D721Med (cell line): ENCODE measurements at regions not wholly inside any gene's neighbourhood (a gene's known extent, or its start where the extent isn't known, plus 50 kb on each side); places are given as distances from the start of the nearest gene placed in this dataset.
"Not testable (repeated sequence)": the region's sequence is repeated elsewhere in the genome, so short reads cannot be mapped to it uniquely, and the experiment has no call there.

Experiments
- DNase-seq: peaks from one replicate; pipeline ENCODE4 v3.0.0; 2011; ENCODE audit warnings: low spot score; ENCODE audit not compliant: insufficient read length
- FAIRE-seq: peaks from 2 replicates; lab custom pipeline; 2011; peaks lifted over from hg19 to GRCh38; lab: Jason Lieb, UNC
- CTCF ChIP-seq: IDR thresholded peaks from 2 replicates; pipeline ENCODE4 v1.5.1; 2012; ENCODE audit warnings: mild to moderate bottlenecking, control low read depth; ENCODE audit not compliant: insufficient read depth; ENCODE audit errors: missing control alignments

DNA sequence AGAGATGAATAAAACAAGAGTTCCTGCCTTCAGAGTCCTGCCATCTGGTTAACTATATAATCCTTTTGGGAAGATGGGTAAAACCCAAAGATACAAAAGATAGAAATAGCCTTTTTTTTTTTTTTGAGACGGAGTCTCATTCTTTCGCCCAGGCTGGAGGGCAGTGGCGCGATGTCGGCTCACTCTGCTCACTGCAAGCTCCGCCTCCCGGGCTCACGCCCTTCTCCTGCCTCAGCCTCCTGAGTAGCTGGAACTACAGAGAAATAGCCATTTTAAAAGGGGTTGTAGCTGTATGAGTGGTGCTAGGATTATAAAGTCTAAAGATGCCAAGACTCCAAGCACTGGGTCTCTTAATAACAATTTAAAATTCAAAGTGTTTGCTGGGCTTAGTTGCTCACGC is 97.2 kb downstream of the KDR start:
- FAIRE-seq, result no peak
- TF ChIP-seq CTCF, result no peak

GRCh38 chr4:55027596-55027995 is 97.8 kb downstream of the KDR start:
- FAIRE-seq (no peak), DNase-seq (no peak)
- no peak for TF ChIP-seq CTCF

More for the DNA sequence above, 97.2 kb downstream of the KDR start:
- DNase-seq, result no peak

GRCh38 chr4:55025456-55025855 is 99.9 kb downstream of the KDR start:
- not testable (repeated sequence) for FAIRE-seq

GRCh38 chr4:55023030-55023429 is 102.4 kb downstream of the KDR start:
- FAIRE-seq (no peak), DNase-seq (no peak)

More at GRCh38 chr4:55025456-55025855, 99.9 kb downstream of the KDR start:
- DNase-seq, result not testable (repeated sequence)

GRCh38 chr4:55021214-55021613 is 104.2 kb downstream of the KDR start:
- FAIRE-seq, result peak; percentile 46
- TF ChIP-seq CTCF, result no peak
- DNase-seq, result no peak

More at GRCh38 chr4:55023030-55023429, 102.4 kb downstream of the KDR start:
- TF ChIP-seq CTCF, result no peak

- no peak for FAIRE-seq
- no peak for DNase-seq
- no peak for TF ChIP-seq CTCF
Measured at GRCh38 chr4:55020131-55020530, 105.3 kb downstream of the KDR start.

DNA sequence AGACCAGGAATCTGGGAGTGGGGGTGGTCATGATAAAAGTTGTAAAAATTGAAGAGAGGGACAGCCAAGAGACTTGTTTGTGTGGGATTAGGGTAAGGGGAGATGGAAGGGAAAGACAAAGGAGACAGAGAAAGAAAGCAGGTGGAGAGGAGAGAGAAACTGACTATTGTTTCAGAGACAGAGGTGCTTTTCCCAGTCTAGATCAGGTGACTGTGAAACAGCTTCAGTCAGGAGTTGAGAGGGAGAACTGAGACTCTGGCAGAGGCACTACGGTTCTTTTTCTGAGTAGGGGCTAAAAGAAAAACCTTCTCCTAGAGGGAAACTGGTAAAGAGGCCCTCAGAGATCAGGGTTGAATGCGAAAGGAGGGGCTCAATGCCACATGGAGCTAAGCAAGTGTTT is 106.4 kb downstream of the KDR start:
- DNase-seq (no peak), FAIRE-seq (no peak)
- no peak for TF ChIP-seq CTCF

DNA sequence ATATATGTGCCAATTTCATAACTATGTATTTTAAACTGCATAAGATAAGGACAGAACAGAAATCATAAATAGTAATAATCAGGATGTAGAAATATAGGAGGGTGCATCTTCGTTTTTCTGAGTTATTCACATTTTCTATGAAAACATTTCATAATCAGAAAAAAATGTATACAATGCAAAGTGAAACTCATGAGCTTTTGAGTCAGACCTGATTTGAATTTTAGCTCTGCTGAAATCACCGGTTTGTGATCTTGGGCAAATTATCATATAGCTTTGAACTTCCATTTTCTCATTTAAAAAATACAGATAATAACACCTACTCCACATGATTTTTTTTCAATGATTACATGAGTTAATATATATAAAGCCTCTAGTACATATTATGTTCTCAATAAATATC is 106.9 kb downstream of the KDR start:
- DNase-seq, result no peak
- FAIRE-seq, result no peak

More for the DNA sequence above, 106.9 kb downstream of the KDR start:
- TF ChIP-seq CTCF, result no peak
